Activated naive CD8-positive, alpha-beta T cell treated with anti-CD3 and anti-CD28 coated beads, Interleukin-2, amount 10 ng/mL, durations not matched to agents 7 days and 5 days (primary cell): ENCODE measurements at regions not wholly inside any gene's neighbourhood (a gene's known extent, or its start where the extent isn't known, plus 50 kb on each side); places are given as distances from the start of the nearest gene placed in this dataset.
"Not testable (repeated sequence)": the region's sequence is repeated elsewhere in the genome, so short reads cannot be mapped to it uniquely, and the experiment has no call there.

Experiments used
- ATAC-seq: fragments of 150-1000 bp; cut with Tn5 transposase; one replicate; pipeline ENCODE4 v1.10.0; 2021; ENCODE audit warnings: low read depth, moderate library complexity
- POLR2A ChIA-PET: fragments of 350-600 bp; sonication (Branson Sonifier 250); formaldehyde crosslinking; loops from one replicate; lab custom pipeline; 2021; ENCODE audit warnings: antibody characterized with exemption; lab: Charles Lee
- DNase-seq: peaks from one replicate; pipeline ENCODE4 v3.0.0; 2021
- H3K27ac Mint-ChIP-seq: one replicate; pipeline ENCODE4 v1.8.0; 2022; ENCODE audit warnings: mild to moderate bottlenecking, mixed read lengths
- H3K27me3 Mint-ChIP-seq: one replicate; pipeline ENCODE4 v1.8.0; 2022; ENCODE audit warnings: mild to moderate bottlenecking, moderate library complexity, mixed read lengths
- H3K36me3 Mint-ChIP-seq: one replicate; pipeline ENCODE4 v1.8.0; 2021; ENCODE audit warnings: mild to moderate bottlenecking, mixed read lengths
- H3K4me1 Mint-ChIP-seq: one replicate; pipeline ENCODE4 v1.8.0; 2021; ENCODE audit warnings: mixed read lengths
- H3K4me3 Mint-ChIP-seq: one replicate; pipeline ENCODE4 v1.8.0; 2022; ENCODE audit warnings: mild to moderate bottlenecking, moderate library complexity, mixed read lengths
- H3K9me3 Mint-ChIP-seq: one replicate; pipeline ENCODE4 v1.8.0; 2021; ENCODE audit warnings: mixed read lengths

GRCh38 chr16:9166326-9166993 lies 75.0 kb downstream of the HAPSTR1 start:
- H3K27ac Mint-ChIP-seq, H3K4me1 Mint-ChIP-seq, H3K9me3 Mint-ChIP-seq, H3K27me3 Mint-ChIP-seq, ATAC-seq, DNase-seq, H3K4me3 Mint-ChIP-seq, H3K36me3 Mint-ChIP-seq, POLR2A ChIA-PET: not testable (repeated sequence)

- no peak for ATAC-seq
- Mint-ChIP-seq H3K4me1 (no peaks in the 10 kb centered on the region), H3K4me3 (no peak overlapping the region), H3K9me3 (no peaks in the 10 kb centered on the region), H3K27me3 (no peaks in the 10 kb centered on the region), H3K36me3 (no peaks in the 10 kb centered on the region), H3K27ac (no peak overlapping the region)
- no peak for DNase-seq
- POLR2A ChIA-PET = no interaction called here
These were observed 77.7 kb downstream of the HAPSTR1 start for GRCh38 chr16:9169094-9169493.

- H3K9me3 Mint-ChIP-seq = no peaks in the 10 kb centered on the region
- no peak for ATAC-seq
- no peaks in the 10 kb centered on the region for H3K36me3 Mint-ChIP-seq
- H3K4me1 Mint-ChIP-seq = no peaks in the 10 kb centered on the region
- H3K27me3 Mint-ChIP-seq = no peaks in the 10 kb centered on the region
- no peak overlapping the region for H3K4me3 Mint-ChIP-seq
- H3K27ac Mint-ChIP-seq = no peak overlapping the region
- POLR2A ChIA-PET = no interaction called here
- no peak for DNase-seq
These were observed 79.0 kb downstream of the HAPSTR1 start for GRCh38 chr16:9170470-9170869.

GRCh38 chr16:9176547-9177418 lies 85.3 kb downstream of the HAPSTR1 start:
- H3K36me3 Mint-ChIP-seq = no peaks in the 10 kb centered on the region
- H3K4me1 Mint-ChIP-seq = no peaks in the 10 kb centered on the region
- H3K27ac Mint-ChIP-seq = no peak overlapping the region
- no peak overlapping the region for H3K4me3 Mint-ChIP-seq
- peaks cover 2% of the 10 kb centered on the region for H3K9me3 Mint-ChIP-seq
- ATAC-seq (no peak), DNase-seq (no peak)
- peaks cover 2% of the 10 kb centered on the region for H3K27me3 Mint-ChIP-seq
- POLR2A ChIA-PET = no interaction called here

GRCh38 chr16:9177861-9178260 lies 86.4 kb downstream of the HAPSTR1 start:
- ATAC-seq = no peak
- H3K4me1 Mint-ChIP-seq = no peaks in the 10 kb centered on the region
- no peak overlapping the region for H3K4me3 Mint-ChIP-seq
- DNase-seq = no peak
- no peaks in the 10 kb centered on the region for H3K36me3 Mint-ChIP-seq
- H3K27ac Mint-ChIP-seq = no peak overlapping the region
- H3K27me3 Mint-ChIP-seq = peaks cover 2% of the 10 kb centered on the region
- POLR2A ChIA-PET = no interaction called here
- peaks cover 2% of the 10 kb centered on the region for H3K9me3 Mint-ChIP-seq

GRCh38 chr16:9183682-9184353 lies 92.4 kb downstream of the HAPSTR1 start:
- H3K27me3 Mint-ChIP-seq = peaks cover 4% of the 10 kb centered on the region
- no peaks in the 10 kb centered on the region for H3K36me3 Mint-ChIP-seq
- POLR2A ChIA-PET = no interaction called here

GRCh38 chr16:9184354-9184690 lies 92.9 kb downstream of the HAPSTR1 start:
- H3K27me3 Mint-ChIP-seq = peaks cover 2% of the 10 kb centered on the region
- no peak overlapping the region for H3K4me3 Mint-ChIP-seq
- H3K4me1 Mint-ChIP-seq = no peaks in the 10 kb centered on the region
- ATAC-seq (no peak), DNase-seq (no peak)
- no peaks in the 10 kb centered on the region for H3K9me3 Mint-ChIP-seq
- H3K27ac Mint-ChIP-seq = no peak overlapping the region
- POLR2A ChIA-PET = no interaction called here
- H3K36me3 Mint-ChIP-seq = no peaks in the 10 kb centered on the region

More at GRCh38 chr16:9183682-9184353, 92.4 kb downstream of the HAPSTR1 start:
- no peak overlapping the region for H3K27ac Mint-ChIP-seq
- H3K4me3 Mint-ChIP-seq = no peak overlapping the region
- no peak for DNase-seq
- no peaks in the 10 kb centered on the region for H3K4me1 Mint-ChIP-seq
- ATAC-seq = no peak
- H3K9me3 Mint-ChIP-seq = no peaks in the 10 kb centered on the region

- Mint-ChIP-seq H3K4me3 (no peak overlapping the region), H3K27ac (no peak overlapping the region), H3K27me3 (peaks cover 2% of the 10 kb centered on the region), H3K9me3 (no peaks in the 10 kb centered on the region), H3K4me1 (no peaks in the 10 kb centered on the region), H3K36me3 (no peaks in the 10 kb centered on the region)
- DNase-seq (no peak), ATAC-seq (no peak)
- POLR2A ChIA-PET = no interaction called here
These were observed 93.9 kb downstream of the HAPSTR1 start for GRCh38 chr16:9185381-9185780.

- Mint-ChIP-seq H3K36me3 (no peaks in the 10 kb centered on the region), H3K9me3 (no peaks in the 10 kb centered on the region), H3K27ac (no peak overlapping the region), H3K27me3 (peaks cover 2% of the 10 kb centered on the region), H3K4me1 (no peaks in the 10 kb centered on the region), H3K4me3 (no peak overlapping the region)
- DNase-seq = no peak
- POLR2A ChIA-PET = no interaction called here
- ATAC-seq = no peak
These were observed 94.6 kb downstream of the HAPSTR1 start for GRCh38 chr16:9186061-9186460.

GRCh38 chr16:9188721-9189120 lies 97.3 kb downstream of the HAPSTR1 start:
- no peaks in the 10 kb centered on the region for H3K4me1 Mint-ChIP-seq
- POLR2A ChIA-PET = no interaction called here
- H3K4me3 Mint-ChIP-seq = no peak overlapping the region
- ATAC-seq (no peak), DNase-seq (no peak)
- no peaks in the 10 kb centered on the region for H3K9me3 Mint-ChIP-seq
- H3K27ac Mint-ChIP-seq = no peak overlapping the region
- no peaks in the 10 kb centered on the region for H3K27me3 Mint-ChIP-seq
- H3K36me3 Mint-ChIP-seq = no peaks in the 10 kb centered on the region

- Mint-ChIP-seq H3K9me3 (no peaks in the 10 kb centered on the region), H3K4me3 (no peak overlapping the region), H3K4me1 (no peaks in the 10 kb centered on the region), H3K27ac (no peak overlapping the region), H3K27me3 (peaks cover 3% of the 10 kb centered on the region), H3K36me3 (no peaks in the 10 kb centered on the region)
- ATAC-seq (no peak), DNase-seq (no peak)
- POLR2A ChIA-PET = no interaction called here
These were observed 99.9 kb downstream of the HAPSTR1 start for GRCh38 chr16:9191274-9191850.

GRCh38 chr16:9192746-9193145 lies 101.3 kb downstream of the HAPSTR1 start:
- H3K9me3 Mint-ChIP-seq = no peaks in the 10 kb centered on the region
- no peak for ATAC-seq
- DNase-seq = no peak
- no peaks in the 10 kb centered on the region for H3K36me3 Mint-ChIP-seq
- H3K27me3 Mint-ChIP-seq = peaks cover 3% of the 10 kb centered on the region
- no peak overlapping the region for H3K27ac Mint-ChIP-seq
- POLR2A ChIA-PET = no interaction called here
- H3K4me1 Mint-ChIP-seq = no peaks in the 10 kb centered on the region
- H3K4me3 Mint-ChIP-seq = no peak overlapping the region

GRCh38 chr16:9195287-9195686 lies 103.8 kb downstream of the HAPSTR1 start:
- Mint-ChIP-seq H3K36me3 (no peaks in the 10 kb centered on the region), H3K4me3 (no peak overlapping the region), H3K4me1 (no peaks in the 10 kb centered on the region), H3K27me3 (peaks cover 9% of the 10 kb centered on the region), H3K27ac (no peak overlapping the region), H3K9me3 (no peaks in the 10 kb centered on the region)
- ATAC-seq (no peak), DNase-seq (no peak)
- POLR2A ChIA-PET = no interaction called here
